ENCODE measurements at regions not wholly inside any gene's neighbourhood (a gene's known extent, or its start where the extent isn't known, plus 50 kb on each side); places are given as distances from the start of the nearest gene placed in this dataset.

- no peak overlapping the region for H3K4me3 ChIP-seq
- H3K27me3 ChIP-seq, result no peaks in the 10 kb centered on the region
- WGBS, 3 donors, result 45 to 58% (median 50%) methylated on average over 6 of the region's 6 CpGs
- no peak for DNase-seq
- intact Hi-C loops (cut with DNase I), result no loop called here
- no peak for TF ChIP-seq POLR2A (IDR thresholded peaks at IDR 0.05)
- no peak for TF ChIP-seq CTCF (IDR thresholded peaks at IDR 0.05)
- TF ChIP-seq EP300 (IDR thresholded peaks at IDR 0.05), result no peak
- no peaks in the 10 kb centered on the region for H3K4me1 ChIP-seq (ENCODE audit: insufficient read depth)
- H3K9me3 ChIP-seq, result no peaks in the 10 kb centered on the region
- H3K36me3 ChIP-seq, result no peaks in the 10 kb centered on the region
- H3K27ac ChIP-seq, result no peak overlapping the region
These were observed 86.0 kb upstream of the NMU start for GRCh38 chr4:55722132-55722531.

- H3K27ac ChIP-seq, result no peak overlapping the region
- no peaks in the 10 kb centered on the region for H3K4me1 ChIP-seq (ENCODE audit: insufficient read depth)
- no peak for DNase-seq
- no peak overlapping the region for H3K4me3 ChIP-seq
- intact Hi-C loops (cut with DNase I), result no loop called here
- no peaks in the 10 kb centered on the region for H3K9me3 ChIP-seq
- TF ChIP-seq CTCF (IDR thresholded peaks at IDR 0.05), result no peak
- no peak for TF ChIP-seq EP300 (IDR thresholded peaks at IDR 0.05)
- TF ChIP-seq POLR2A (IDR thresholded peaks at IDR 0.05), result no peak
- WGBS, 3 donors, result 48 to 67% (median 56%) methylated on average over 2 of the region's 2 CpGs
- no peaks in the 10 kb centered on the region for H3K36me3 ChIP-seq
- H3K27me3 ChIP-seq, result no peaks in the 10 kb centered on the region
These were observed 87.3 kb upstream of the NMU start for GRCh38 chr4:55723403-55723802.

DNA sequence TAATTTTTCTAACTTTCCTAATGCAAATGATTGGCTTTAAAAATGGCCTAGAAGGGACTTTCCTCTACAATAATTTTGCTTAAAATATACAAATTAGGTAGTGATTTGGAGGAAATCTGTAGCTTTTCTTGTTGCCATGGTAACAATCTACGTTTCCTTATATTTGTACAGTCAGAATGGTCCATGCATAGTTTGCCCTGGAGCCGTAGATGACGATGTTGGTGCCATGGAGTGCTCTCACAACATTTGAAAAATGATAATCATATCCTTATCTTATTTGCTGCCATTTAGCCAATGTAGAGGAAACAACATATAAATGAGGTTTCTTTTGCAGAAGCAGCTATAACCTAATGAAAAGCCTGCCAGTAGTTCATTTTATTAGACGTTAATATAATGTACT, 89.0 kb upstream of the NMU start:
- WGBS, 3 donors, result 59 to 71% (median 62%) methylated on average over 4 of the region's 4 CpGs
- H3K36me3 ChIP-seq, result no peaks in the 10 kb centered on the region
- intact Hi-C loops (cut with DNase I), result no loop called here
- no peaks in the 10 kb centered on the region for H3K9me3 ChIP-seq
- H3K27me3 ChIP-seq, result no peaks in the 10 kb centered on the region
- no peak for TF ChIP-seq POLR2A (IDR thresholded peaks at IDR 0.05)
- TF ChIP-seq EP300 (IDR thresholded peaks at IDR 0.05), result no peak
- no peak for TF ChIP-seq CTCF (IDR thresholded peaks at IDR 0.05)
- no peak overlapping the region for H3K27ac ChIP-seq
- no peak for DNase-seq
- no peaks in the 10 kb centered on the region for H3K4me1 ChIP-seq (ENCODE audit: insufficient read depth)
- no peak overlapping the region for H3K4me3 ChIP-seq

DNA sequence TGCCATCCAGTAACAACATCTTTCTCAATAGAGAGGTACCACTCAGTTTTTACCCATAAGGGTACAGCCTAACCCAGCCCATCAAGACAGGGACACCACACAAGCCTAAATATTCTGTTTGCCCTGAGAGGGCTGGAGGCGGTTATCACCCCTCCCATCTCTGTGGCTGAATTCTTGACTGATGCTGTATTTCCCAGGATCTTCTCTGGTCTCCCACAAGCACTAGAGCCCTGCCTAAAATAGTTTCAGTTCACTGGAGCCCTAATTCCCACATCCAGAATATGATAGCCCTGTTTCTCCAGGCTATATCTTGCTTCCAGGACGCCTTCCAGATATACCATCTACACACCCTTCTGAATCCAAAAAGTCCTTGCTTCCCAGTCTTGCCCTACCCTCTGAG, 91.6 kb upstream of the NMU start:
- H3K9me3 ChIP-seq, result no peaks in the 10 kb centered on the region
- no peak for TF ChIP-seq CTCF (IDR thresholded peaks at IDR 0.05)
- no peak for TF ChIP-seq EP300 (IDR thresholded peaks at IDR 0.05)
- no peak for TF ChIP-seq POLR2A (IDR thresholded peaks at IDR 0.05)
- H3K27me3 ChIP-seq, result no peaks in the 10 kb centered on the region
- DNase-seq, result no peak
- no peak overlapping the region for H3K4me3 ChIP-seq
- H3K4me1 ChIP-seq (ENCODE audit: insufficient read depth), result no peaks in the 10 kb centered on the region
- H3K36me3 ChIP-seq, result no peaks in the 10 kb centered on the region
- H3K27ac ChIP-seq, result no peak overlapping the region
- 77 to 87% (median 87%) methylated on average over 2 of the region's 2 CpGs for WGBS, 3 donors
- intact Hi-C loops (cut with DNase I), result no loop called here

Data from ovary (tissue), 7 donors.